WTC11 (cell line): ENCODE measurements at regions not wholly inside any gene's neighbourhood (a gene's known extent, or its start where the extent isn't known, plus 50 kb on each side); places are given as distances from the start of the nearest gene placed in this dataset.
"Not testable (repeated sequence)": the region's sequence is repeated elsewhere in the genome, so short reads cannot be mapped to it uniquely, and the experiment has no call there.

Source experiments
- ATAC-seq: fragments of 200-7000 bp; cut with Tn5 transposase; 2 replicates; pipeline ENCODE4 v1.10.0; 2021; ENCODE audit warnings: mild to moderate bottlenecking, moderate library complexity
- CTCF ChIA-PET: fragments of 300-600 bp; sonication (Branson Sonifier 250); formaldehyde crosslinking; loops from one replicate; lab custom pipeline; 2021; ENCODE audit warnings: antibody characterized with exemption; lab: Charles Lee
- POLR2A ChIA-PET: fragments of 350-600 bp; sonication (Branson Sonifier 250); formaldehyde crosslinking; loops from one replicate; lab custom pipeline; 2021; ENCODE audit warnings: antibody characterized with exemption; lab: Charles Lee
- DNase-seq: peaks from one replicate; pipeline ENCODE4 v3.0.0; 2021; ENCODE audit warnings: low spot score
- H3K27ac Mint-ChIP-seq: 2 replicates; pipeline ENCODE4 v1.8.0; 2021; ENCODE audit warnings: mixed read lengths
- H3K27me3 Mint-ChIP-seq: 2 replicates; pipeline ENCODE4 v1.8.0; 2021; ENCODE audit warnings: low read depth, mild to moderate bottlenecking, moderate library complexity, mixed read lengths
- H3K36me3 Mint-ChIP-seq: 2 replicates; pipeline ENCODE4 v1.8.0; 2021; ENCODE audit warnings: mixed read lengths
- H3K4me1 Mint-ChIP-seq: 2 replicates; pipeline ENCODE4 v1.8.0; 2022; ENCODE audit warnings: mixed read lengths
- H3K4me3 Mint-ChIP-seq: 2 replicates; pipeline ENCODE4 v1.8.0; 2021; ENCODE audit warnings: mild to moderate bottlenecking, moderate library complexity, mixed read lengths
- H3K9me3 Mint-ChIP-seq: 2 replicates; pipeline ENCODE4 v1.8.0; 2021; ENCODE audit warnings: mixed read lengths
- ATF6 ChIP-seq: sonication (generic); formaldehyde crosslinking; IDR thresholded peaks from 2 replicates; pipeline ENCODE4 v1.8.1; 2023; ENCODE audit warnings: mild to moderate bottlenecking, missing genetic modification reagents
- E2F5 ChIP-seq: sonication (generic); formaldehyde crosslinking; IDR thresholded peaks from 2 replicates; pipeline ENCODE4 v1.8.1; 2022; ENCODE audit warnings: mild to moderate bottlenecking, moderate library complexity, missing genetic modification reagents
- ELF4 ChIP-seq: sonication (generic); formaldehyde crosslinking; IDR thresholded peaks from 2 replicates; pipeline ENCODE4 v1.8.1; 2022; ENCODE audit warnings: low read depth, mild to moderate bottlenecking, moderate library complexity, missing genetic modification reagents
- ESRRA ChIP-seq: sonication (generic); formaldehyde crosslinking; IDR thresholded peaks from 2 replicates; pipeline ENCODE4 v1.8.1; 2022; ENCODE audit warnings: mild to moderate bottlenecking, missing genetic modification reagents, borderline replicate concordance
- ETV6 ChIP-seq: sonication (generic); formaldehyde crosslinking; IDR thresholded peaks from 2 replicates; pipeline ENCODE4 v1.8.1; 2022; ENCODE audit warnings: mild to moderate bottlenecking, missing genetic modification reagents
- GABPB1 ChIP-seq: sonication (generic); formaldehyde crosslinking; IDR thresholded peaks from 2 replicates; pipeline ENCODE4 v1.8.1; 2023; ENCODE audit warnings: mild to moderate bottlenecking, missing genetic modification reagents
- KAT7 ChIP-seq: sonication (generic); formaldehyde crosslinking; IDR thresholded peaks from 2 replicates; pipeline ENCODE4 v1.8.1; 2023; ENCODE audit warnings: missing genetic modification reagents, mild to moderate bottlenecking, borderline replicate concordance
- TCF7 ChIP-seq: sonication (generic); formaldehyde crosslinking; IDR thresholded peaks from 2 replicates; pipeline ENCODE4 v1.8.0; 2022; ENCODE audit warnings: mild to moderate bottlenecking, low read depth, missing genetic modification reagents, moderate library complexity
- TEAD1 ChIP-seq: sonication (generic); formaldehyde crosslinking; IDR thresholded peaks from 2 replicates; pipeline ENCODE4 v1.8.0; 2022; ENCODE audit warnings: mild to moderate bottlenecking, missing genetic modification reagents
- TP53 ChIP-seq: sonication (generic); formaldehyde crosslinking; IDR thresholded peaks from 2 replicates; pipeline ENCODE4 v1.8.1; 2023; ENCODE audit warnings: mild to moderate bottlenecking, missing genetic modification reagents
- USF1 ChIP-seq: sonication (generic); formaldehyde crosslinking; IDR thresholded peaks from 2 replicates; pipeline ENCODE4 v1.8.0; 2022; ENCODE audit warnings: mild to moderate bottlenecking, missing genetic modification reagents
- ZBTB21 ChIP-seq: sonication (generic); formaldehyde crosslinking; IDR thresholded peaks from 2 replicates; pipeline ENCODE4 v1.8.1; 2023; ENCODE audit warnings: mild to moderate bottlenecking, missing genetic modification reagents, borderline replicate concordance
- ZSCAN18 ChIP-seq: fragments of 250-450 bp; sonication (Bioruptor Pico); IDR thresholded peaks from 2 replicates; pipeline ENCODE4 v2.1.2; 2022; ENCODE audit warnings: mild to moderate bottlenecking, moderate library complexity
- TF ChIP-seq, protein P1 (sequence below): fragments of 250-450 bp; sonication (Bioruptor Pico); IDR thresholded peaks from 2 replicates; pipeline ENCODE4 v1.9.0; 2021; ENCODE audit warnings: mild to moderate bottlenecking, borderline replicate concordance
- TF ChIP-seq, protein P2 (sequence below): sonication (generic); formaldehyde crosslinking; IDR thresholded peaks from 2 replicates; pipeline ENCODE4 v1.8.1; 2023; ENCODE audit warnings: mild to moderate bottlenecking, missing genetic modification reagents

- ATAC-seq, H3K36me3 Mint-ChIP-seq, H3K27me3 Mint-ChIP-seq, H3K9me3 Mint-ChIP-seq, H3K27ac Mint-ChIP-seq, H3K4me1 Mint-ChIP-seq, DNase-seq, H3K4me3 Mint-ChIP-seq, CTCF ChIA-PET, POLR2A ChIA-PET: not testable (repeated sequence)
Measured at GRCh38 chr5:71343994-71344393, 111.5 kb upstream of the BDP1 start.

DNA sequence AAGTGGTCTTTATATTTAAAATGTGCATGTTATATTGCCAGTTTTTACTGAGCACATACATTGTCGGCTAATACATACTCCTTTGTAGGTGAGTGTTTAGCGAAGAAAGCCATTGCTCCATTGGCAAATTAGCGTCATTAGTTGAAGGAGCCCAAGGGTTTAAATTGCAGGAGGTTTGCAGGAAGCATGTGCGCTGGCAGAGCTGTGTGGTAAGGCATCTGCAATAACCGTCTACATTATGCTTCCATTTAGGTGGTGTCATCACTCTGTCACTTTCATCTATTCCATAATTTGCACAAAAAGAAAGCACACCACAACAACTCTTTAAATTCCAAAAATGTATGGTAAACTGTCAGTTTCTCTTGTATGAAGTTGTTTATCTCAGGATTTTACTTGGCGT is 82.8 kb upstream of the BDP1 start:
- H3K27me3 Mint-ChIP-seq, H3K9me3 Mint-ChIP-seq, H3K27ac Mint-ChIP-seq, H3K4me3 Mint-ChIP-seq, POLR2A ChIA-PET, H3K36me3 Mint-ChIP-seq, DNase-seq, CTCF ChIA-PET: not testable (repeated sequence)
- ATAC-seq = peak; percentile 46
- H3K4me1 Mint-ChIP-seq = peaks cover 22% of the 10 kb centered on the region

DNA sequence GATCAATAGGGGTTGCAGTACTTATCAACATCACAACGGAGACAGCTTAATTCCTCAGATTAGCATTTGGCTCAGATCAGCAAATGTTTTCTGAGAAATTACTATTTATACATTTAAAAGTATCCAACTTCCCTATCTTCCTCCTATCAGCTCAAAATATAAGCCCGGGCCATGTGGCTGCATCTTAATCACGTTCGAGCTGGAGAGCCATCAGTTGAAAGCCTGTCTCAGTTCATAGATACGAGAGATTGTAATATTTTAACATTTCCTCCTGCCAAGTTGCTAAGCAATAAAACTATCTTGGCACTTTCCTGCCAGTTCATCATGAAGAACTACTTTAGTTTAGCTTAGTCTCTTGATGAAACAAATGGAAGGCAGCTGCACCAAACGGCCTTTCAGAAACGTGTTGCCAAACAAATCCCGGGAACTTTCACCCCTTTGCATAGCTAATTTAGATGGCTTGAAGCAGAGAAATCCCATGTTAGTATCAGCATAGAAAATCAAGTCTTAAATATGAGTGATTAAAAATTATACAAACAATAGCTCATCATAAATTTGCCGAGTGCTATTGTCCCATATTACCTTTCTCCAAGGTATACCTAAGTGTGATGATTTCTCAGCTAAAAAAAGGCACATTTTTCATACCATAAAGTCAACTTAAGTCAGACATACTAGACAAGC is 82.3 kb upstream of the BDP1 start:
- ATAC-seq, H3K27me3 Mint-ChIP-seq, H3K9me3 Mint-ChIP-seq, H3K4me3 Mint-ChIP-seq, H3K36me3 Mint-ChIP-seq, DNase-seq, CTCF ChIA-PET, H3K27ac Mint-ChIP-seq, POLR2A ChIA-PET: not testable (repeated sequence)
- H3K4me1 Mint-ChIP-seq = peaks cover 21% of the 10 kb centered on the region

- DNase-seq, H3K27ac Mint-ChIP-seq, H3K36me3 Mint-ChIP-seq, H3K9me3 Mint-ChIP-seq, ATAC-seq, H3K27me3 Mint-ChIP-seq, H3K4me1 Mint-ChIP-seq, H3K4me3 Mint-ChIP-seq, CTCF ChIA-PET, POLR2A ChIA-PET: not testable (repeated sequence)
Measured at GRCh38 chr5:71384204-71384603, 71.2 kb upstream of the BDP1 start.

- CTCF ChIA-PET = no interaction called here
- POLR2A ChIA-PET = no interaction called here
- Mint-ChIP-seq H3K27me3 (no peaks in the 10 kb centered on the region), H3K36me3 (no peaks in the 10 kb centered on the region), H3K27ac (no peak overlapping the region), H3K4me3 (no peak overlapping the region), H3K9me3 (no peaks in the 10 kb centered on the region; the same call in 1 of the 2 replicates), H3K4me1 (no peaks in the 10 kb centered on the region)
- ATAC-seq (no peak), DNase-seq (no peak)
- TF ChIP-seq KAT7 (CRISPR knock-in tag) (no peak), ZSCAN18 (CRISPR knock-in tag) (no peak), GABPB1 (CRISPR knock-in tag) (no peak), TEAD1 (CRISPR knock-in tag) (no peak), TP53 (CRISPR knock-in tag) (no peak), ZBTB21 (CRISPR knock-in tag) (no peak), USF1 (CRISPR knock-in tag) (no peak), TCF7 (CRISPR knock-in tag) (no peak), ATF6 (CRISPR knock-in tag) (no peak), E2F5 (CRISPR knock-in tag) (no peak), ESRRA (no peak), ELF4 (CRISPR knock-in tag) (no peak), ETV6 (no peak)
- TF ChIP-seq, protein P1, sequence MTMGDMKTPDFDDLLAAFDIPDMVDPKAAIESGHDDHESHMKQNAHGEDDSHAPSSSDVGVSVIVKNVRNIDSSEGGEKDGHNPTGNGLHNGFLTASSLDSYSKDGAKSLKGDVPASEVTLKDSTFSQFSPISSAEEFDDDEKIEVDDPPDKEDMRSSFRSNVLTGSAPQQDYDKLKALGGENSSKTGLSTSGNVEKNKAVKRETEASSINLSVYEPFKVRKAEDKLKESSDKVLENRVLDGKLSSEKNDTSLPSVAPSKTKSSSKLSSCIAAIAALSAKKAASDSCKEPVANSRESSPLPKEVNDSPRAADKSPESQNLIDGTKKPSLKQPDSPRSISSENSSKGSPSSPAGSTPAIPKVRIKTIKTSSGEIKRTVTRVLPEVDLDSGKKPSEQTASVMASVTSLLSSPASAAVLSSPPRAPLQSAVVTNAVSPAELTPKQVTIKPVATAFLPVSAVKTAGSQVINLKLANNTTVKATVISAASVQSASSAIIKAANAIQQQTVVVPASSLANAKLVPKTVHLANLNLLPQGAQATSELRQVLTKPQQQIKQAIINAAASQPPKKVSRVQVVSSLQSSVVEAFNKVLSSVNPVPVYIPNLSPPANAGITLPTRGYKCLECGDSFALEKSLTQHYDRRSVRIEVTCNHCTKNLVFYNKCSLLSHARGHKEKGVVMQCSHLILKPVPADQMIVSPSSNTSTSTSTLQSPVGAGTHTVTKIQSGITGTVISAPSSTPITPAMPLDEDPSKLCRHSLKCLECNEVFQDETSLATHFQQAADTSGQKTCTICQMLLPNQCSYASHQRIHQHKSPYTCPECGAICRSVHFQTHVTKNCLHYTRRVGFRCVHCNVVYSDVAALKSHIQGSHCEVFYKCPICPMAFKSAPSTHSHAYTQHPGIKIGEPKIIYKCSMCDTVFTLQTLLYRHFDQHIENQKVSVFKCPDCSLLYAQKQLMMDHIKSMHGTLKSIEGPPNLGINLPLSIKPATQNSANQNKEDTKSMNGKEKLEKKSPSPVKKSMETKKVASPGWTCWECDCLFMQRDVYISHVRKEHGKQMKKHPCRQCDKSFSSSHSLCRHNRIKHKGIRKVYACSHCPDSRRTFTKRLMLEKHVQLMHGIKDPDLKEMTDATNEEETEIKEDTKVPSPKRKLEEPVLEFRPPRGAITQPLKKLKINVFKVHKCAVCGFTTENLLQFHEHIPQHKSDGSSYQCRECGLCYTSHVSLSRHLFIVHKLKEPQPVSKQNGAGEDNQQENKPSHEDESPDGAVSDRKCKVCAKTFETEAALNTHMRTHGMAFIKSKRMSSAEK = no peak
- TF ChIP-seq, protein P2, sequence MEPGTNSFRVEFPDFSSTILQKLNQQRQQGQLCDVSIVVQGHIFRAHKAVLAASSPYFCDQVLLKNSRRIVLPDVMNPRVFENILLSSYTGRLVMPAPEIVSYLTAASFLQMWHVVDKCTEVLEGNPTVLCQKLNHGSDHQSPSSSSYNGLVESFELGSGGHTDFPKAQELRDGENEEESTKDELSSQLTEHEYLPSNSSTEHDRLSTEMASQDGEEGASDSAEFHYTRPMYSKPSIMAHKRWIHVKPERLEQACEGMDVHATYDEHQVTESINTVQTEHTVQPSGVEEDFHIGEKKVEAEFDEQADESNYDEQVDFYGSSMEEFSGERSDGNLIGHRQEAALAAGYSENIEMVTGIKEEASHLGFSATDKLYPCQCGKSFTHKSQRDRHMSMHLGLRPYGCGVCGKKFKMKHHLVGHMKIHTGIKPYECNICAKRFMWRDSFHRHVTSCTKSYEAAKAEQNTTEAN = no peak
Measured at GRCh38 chr5:71384706-71385105, 70.7 kb upstream of the BDP1 start.
